ENCODE measurements at regions not wholly inside any gene's neighbourhood (a gene's known extent, or its start where the extent isn't known, plus 50 kb on each side); places are given as distances from the start of the nearest gene placed in this dataset.

GRCh38 chr12:46981622-46982021 lies 97.8 kb upstream of the PCED1B start:
- TF ChIP-seq POLR2AphosphoS5 (IDR thresholded peaks at IDR 0.05) = no peak
- no peak for TF ChIP-seq CTCF (IDR thresholded peaks at IDR 0.05)
